SU-DHL-6 (cell line): ENCODE measurements at regions not wholly inside any gene's neighbourhood (a gene's known extent, or its start where the extent isn't known, plus 50 kb on each side); places are given as distances from the start of the nearest gene placed in this dataset.

ENCODE experiments used
- CTCF ChIP-seq: fragments of 200-600 bp; sonication (generic); IDR thresholded peaks from one replicate; pipeline ENCODE4 v1.5.1; 2017; ENCODE audit warnings: antibody characterized with exemption, mild to moderate bottlenecking, low read length, moderate library complexity; ENCODE audit not compliant: insufficient read depth, poor library complexity, severe bottlenecking
- EZH2phosphoT487 ChIP-seq: fragments of 200-600 bp; sonication (generic), shearing (Covaris generic); conservative IDR thresholded peaks from 2 replicates; pipeline ENCODE4 v1.6.1; 2018; ENCODE audit warnings: mild to moderate bottlenecking, antibody characterized with exemption, low read length, moderate library complexity, mixed read lengths

- TF ChIP-seq CTCF = no peak
- no peak for TF ChIP-seq EZH2phosphoT487
Observed at GRCh38 chr2:138175066-138175465, 210.8 kb downstream of the HNMT start.
